Stimulated activated CD8-positive, alpha-beta memory T cell treated with anti-CD3 and anti-CD28 coated beads, Interleukin-4, amount 100 ng/mL, for 48 hours (primary cell): ENCODE measurements at regions not wholly inside any gene's neighbourhood (a gene's known extent, or its start where the extent isn't known, plus 50 kb on each side); places are given as distances from the start of the nearest gene placed in this dataset.
A peak's percentile ranks its signal among the peaks of the same experiment; 100 is the strongest.
"Not testable (repeated sequence)": the region's sequence is repeated elsewhere in the genome, so short reads cannot be mapped to it uniquely, and the experiment has no call there.

Experiments used
- DNase-seq: peaks from one replicate; pipeline ENCODE4 v3.0.0-alpha.2; 2020

- DNase-seq: no peak
Observed at GRCh38 chr6:130558131-130558530, 192.3 kb downstream of the TMEM200A start.

GRCh38 chr6:130559166-130559565 lies 193.3 kb downstream of the TMEM200A start:
- DNase-seq: no peak

GRCh38 chr6:130560231-130560630 lies 194.4 kb downstream of the TMEM200A start:
- DNase-seq: no peak

GRCh38 chr6:130561159-130561558 lies 195.3 kb downstream of the TMEM200A start:
- DNase-seq: not testable (repeated sequence)

GRCh38 chr6:130565696-130566095 lies 199.9 kb downstream of the TMEM200A start:
- no peak for DNase-seq

GRCh38 chr6:130574146-130574545 lies 208.3 kb downstream of the TMEM200A start:
- DNase-seq: no peak

- DNase-seq: no peak
Observed at GRCh38 chr6:130575557-130575956, 209.7 kb downstream of the TMEM200A start.

GRCh38 chr6:130575971-130576370 lies 210.2 kb downstream of the TMEM200A start:
- peak; percentile 50 for DNase-seq

- DNase-seq: no peak
Observed at GRCh38 chr6:130577178-130577919, 211.5 kb downstream of the TMEM200A start.

- no peak for DNase-seq
Observed at GRCh38 chr6:130578713-130579112, 212.9 kb downstream of the TMEM200A start.

- no peak for DNase-seq
Observed at GRCh38 chr6:130583268-130583667, 217.5 kb downstream of the TMEM200A start.

GRCh38 chr6:130585587-130585986 lies 219.8 kb downstream of the TMEM200A start:
- DNase-seq: no peak

GRCh38 chr6:130587778-130588520 lies 222.1 kb downstream of the TMEM200A start:
- DNase-seq: no peak

- no peak for DNase-seq
Observed at GRCh38 chr6:130593200-130593599, 227.4 kb downstream of the TMEM200A start.

GRCh38 chr6:130593948-130594347 lies 228.1 kb downstream of the TMEM200A start:
- no peak for DNase-seq

GRCh38 chr6:130598021-130598989 lies 228.9 kb upstream of the SMLR1 start:
- no peak for DNase-seq

GRCh38 chr6:130600880-130601341 lies 226.3 kb upstream of the SMLR1 start:
- DNase-seq: no peak

GRCh38 chr6:130602151-130602770 lies 224.9 kb upstream of the SMLR1 start:
- DNase-seq: no peak

GRCh38 chr6:130603391-130603790 lies 223.8 kb upstream of the SMLR1 start:
- no peak for DNase-seq

- no peak for DNase-seq
Observed at GRCh38 chr6:130604841-130605399, 222.3 kb upstream of the SMLR1 start.

- no peak for DNase-seq
Observed at GRCh38 chr6:130610303-130610702, 216.9 kb upstream of the SMLR1 start.

- DNase-seq: no peak
Observed at GRCh38 chr6:130611366-130611765, 215.8 kb upstream of the SMLR1 start.
